ENCODE measurements at regions not wholly inside any gene's neighbourhood (a gene's known extent, or its start where the extent isn't known, plus 50 kb on each side); places are given as distances from the start of the nearest gene placed in this dataset.

GRCh38 chr3:5344707-5345106 is 157.2 kb downstream of the EDEM1 start:
- Histone ChIP-seq H3K4me1 (replicated peaks; ENCODE audit: insufficient read depth) (no peaks in the 10 kb centered on the region), H3K4me3 (no peak overlapping the region), H3K4me2 (no peak overlapping the region), H3K79me2 (ENCODE audit: low read depth) (no peaks in the 10 kb centered on the region), H3K27ac (no peak overlapping the region), H3K27me3 (ENCODE audit: insufficient read depth, low read depth) (no peaks in the 10 kb centered on the region), H3K9me3 (ENCODE audit: insufficient read depth, low read depth) (no peaks in the 10 kb centered on the region), H3F3A (ENCODE audit: insufficient read depth, low read depth) (no peaks in the 10 kb centered on the region), H2AFZ (no peak overlapping the region), H4K20me1 (ENCODE audit: insufficient read depth) (no peaks in the 10 kb centered on the region), H3K9me2 (ENCODE audit: insufficient read depth) (no peaks in the 10 kb centered on the region), H3K36me3 (ENCODE audit: low read depth) (no peaks in the 10 kb centered on the region)
- ChIA-PET CTCF (no interaction called here), POLR2A (ENCODE audit: unreplicated experiment) (interaction anchor here (0.6 kb wide), 1 partner anchor 958 kb away, joined by 5 read pairs; no protein-coding TSS in a partner anchor)
- no TSS peak for BruUV-seq (replicated peaks)
- TF ChIP-seq EZH2 (IDR thresholded peaks at IDR 0.05; ENCODE audit: low read depth) (no peak), CTCF (conservative IDR thresholded peaks at IDR 0.05) (no peak)
- no peak for DNase-seq
- intact Hi-C loops (cut with micrococcal nuclease; ENCODE audit: unreplicated experiment), result no loop called here

GRCh38 chr3:5347486-5347885 is 160.0 kb downstream of the EDEM1 start:
- no peak overlapping the region for H3K4me2 ChIP-seq
- no peak for TF ChIP-seq EZH2 (IDR thresholded peaks at IDR 0.05; ENCODE audit: low read depth)
- TF ChIP-seq CTCF (conservative IDR thresholded peaks at IDR 0.05), result no peak
- no peaks in the 10 kb centered on the region for H3K4me1 ChIP-seq (replicated peaks; ENCODE audit: insufficient read depth)
- H3K27ac ChIP-seq, result no peak overlapping the region
- no peaks in the 10 kb centered on the region for H3K9me3 ChIP-seq (ENCODE audit: insufficient read depth, low read depth)
- no peak for DNase-seq
- H3F3A ChIP-seq (ENCODE audit: insufficient read depth, low read depth), result no peaks in the 10 kb centered on the region
- H3K79me2 ChIP-seq (ENCODE audit: low read depth), result no peaks in the 10 kb centered on the region
- no TSS peak for BruUV-seq (replicated peaks)
- H3K9me2 ChIP-seq (ENCODE audit: insufficient read depth), result no peaks in the 10 kb centered on the region
- no peaks in the 10 kb centered on the region for H4K20me1 ChIP-seq (ENCODE audit: insufficient read depth)
- intact Hi-C loops (cut with micrococcal nuclease; ENCODE audit: unreplicated experiment), result no loop called here
- CTCF ChIA-PET, result no interaction called here
- POLR2A ChIA-PET (ENCODE audit: unreplicated experiment), result interaction anchor here (0.6 kb wide), 1 partner anchor 89 kb away, joined by 7 read pairs; no protein-coding TSS in a partner anchor
- H3K4me3 ChIP-seq, result no peak overlapping the region
- H3K36me3 ChIP-seq (ENCODE audit: low read depth), result no peaks in the 10 kb centered on the region
- H3K27me3 ChIP-seq (ENCODE audit: insufficient read depth, low read depth), result no peaks in the 10 kb centered on the region
- no peak overlapping the region for H2AFZ ChIP-seq

- no peaks in the 10 kb centered on the region for H3F3A ChIP-seq (ENCODE audit: insufficient read depth, low read depth)
- no peak overlapping the region for H2AFZ ChIP-seq
- no peaks in the 10 kb centered on the region for H3K9me3 ChIP-seq (ENCODE audit: insufficient read depth, low read depth)
- intact Hi-C loops (cut with micrococcal nuclease; ENCODE audit: unreplicated experiment), result no loop called here
- no peaks in the 10 kb centered on the region for H3K79me2 ChIP-seq (ENCODE audit: low read depth)
- no peak for TF ChIP-seq CTCF (conservative IDR thresholded peaks at IDR 0.05)
- no peak for TF ChIP-seq EZH2 (IDR thresholded peaks at IDR 0.05; ENCODE audit: low read depth)
- H3K4me1 ChIP-seq (replicated peaks; ENCODE audit: insufficient read depth), result no peaks in the 10 kb centered on the region
- ChIA-PET POLR2A (ENCODE audit: unreplicated experiment) (no interaction called here), CTCF (no interaction called here)
- H3K9me2 ChIP-seq (ENCODE audit: insufficient read depth), result no peaks in the 10 kb centered on the region
- H3K27ac ChIP-seq, result no peak overlapping the region
- H3K4me3 ChIP-seq, result no peak overlapping the region
- H4K20me1 ChIP-seq (ENCODE audit: insufficient read depth), result no peaks in the 10 kb centered on the region
- no peaks in the 10 kb centered on the region for H3K36me3 ChIP-seq (ENCODE audit: low read depth)
- no peaks in the 10 kb centered on the region for H3K27me3 ChIP-seq (ENCODE audit: insufficient read depth, low read depth)
- no peak overlapping the region for H3K4me2 ChIP-seq
- no peak for DNase-seq
- BruUV-seq (replicated peaks), result no TSS peak
Measured at GRCh38 chr3:5348229-5348902, 160.9 kb downstream of the EDEM1 start.
